ENCODE measurements at regions not wholly inside any gene's neighbourhood (a gene's known extent, or its start where the extent isn't known, plus 50 kb on each side); places are given as distances from the start of the nearest gene placed in this dataset.

DNA sequence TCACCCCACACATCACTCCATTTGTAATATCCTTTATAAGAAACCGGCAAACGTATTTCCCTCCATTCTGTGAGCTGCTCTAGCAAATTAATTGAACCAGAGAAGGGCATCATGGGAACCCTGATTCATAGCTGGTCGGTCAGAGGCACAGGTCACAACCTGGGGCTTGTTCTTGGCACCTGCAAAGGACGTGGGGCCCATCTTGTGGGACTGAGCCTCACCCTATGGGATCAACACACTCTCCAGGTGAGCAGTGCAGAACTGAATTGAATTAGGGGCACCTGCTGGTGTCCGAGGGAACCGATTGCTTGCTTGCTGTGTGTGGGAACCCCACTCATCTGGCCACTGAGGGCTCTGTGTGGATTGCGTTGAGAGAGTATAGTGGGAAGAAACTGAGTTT lies 145.3 kb downstream of the CTTN start:
- H3K9me3 ChIP-seq: no peaks in the 10 kb centered on the region
- H3K36me3 ChIP-seq: no peaks in the 10 kb centered on the region
- H3K27ac ChIP-seq: no peak overlapping the region
- peaks cover 0 to 8% of the 10 kb centered on the region in 2 donors for H3K4me1 ChIP-seq
- no peak for DNase-seq (ENCODE audit: low spot score)
- H3K4me3 ChIP-seq: no peak overlapping the region
- H3K27me3 ChIP-seq: no peaks in the 10 kb centered on the region
- no peak for TF ChIP-seq CTCF (IDR thresholded peaks at IDR 0.05)

DNA sequence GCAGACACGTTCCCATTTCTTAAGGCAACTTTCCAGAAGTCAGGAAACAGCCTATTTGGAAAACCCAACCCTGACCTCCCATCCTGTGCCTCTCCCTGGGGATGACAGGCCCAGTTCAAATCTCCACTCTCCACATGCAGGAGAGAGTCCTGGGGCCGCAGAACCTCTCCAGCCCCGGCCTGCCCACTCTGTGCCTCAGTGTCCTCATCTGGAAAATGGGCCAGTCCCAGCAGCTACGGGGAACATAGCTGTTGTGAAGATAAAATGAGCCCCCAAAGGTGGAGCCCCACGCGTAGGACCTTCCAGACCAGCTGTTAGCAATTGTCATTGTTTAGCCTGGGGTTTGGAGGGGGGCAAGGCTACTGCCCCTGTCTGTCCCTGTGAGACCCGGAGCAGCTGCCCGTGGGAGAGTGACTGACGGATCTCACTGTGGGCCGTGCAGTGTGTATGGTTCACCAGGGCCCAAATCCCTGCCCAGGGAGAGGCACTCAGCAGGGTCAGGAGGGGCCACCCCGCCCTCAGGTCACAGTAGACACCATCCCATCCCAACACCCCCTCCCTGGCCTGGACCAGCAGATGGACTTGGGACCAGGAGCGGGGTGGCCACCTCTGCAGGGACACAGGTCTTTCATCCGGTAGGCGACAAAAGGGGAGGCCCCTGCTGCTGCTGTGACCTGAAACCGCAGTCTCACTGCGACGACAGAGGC lies 145.9 kb downstream of the CTTN start:
- no peak for TF ChIP-seq CTCF (IDR thresholded peaks at IDR 0.05)
- no peaks in the 10 kb centered on the region for H3K27me3 ChIP-seq
- no peaks in the 10 kb centered on the region for H3K36me3 ChIP-seq
- no peak overlapping the region for H3K27ac ChIP-seq
- peaks cover 0 to 8% of the 10 kb centered on the region in 2 donors for H3K4me1 ChIP-seq
- H3K9me3 ChIP-seq: no peaks in the 10 kb centered on the region
- no peak for DNase-seq (ENCODE audit: low spot score)
- no peak overlapping the region for H3K4me3 ChIP-seq

- no peak overlapping the region for H3K27ac ChIP-seq
- TF ChIP-seq CTCF (IDR thresholded peaks at IDR 0.05): no peak
- no peaks in the 10 kb centered on the region for H3K27me3 ChIP-seq
- H3K4me1 ChIP-seq: peaks cover 0 to 8% of the 10 kb centered on the region in 2 donors
- no peaks in the 10 kb centered on the region for H3K9me3 ChIP-seq
- no peak overlapping the region for H3K4me3 ChIP-seq
- no peaks in the 10 kb centered on the region for H3K36me3 ChIP-seq
- no peak for DNase-seq (ENCODE audit: low spot score)
These were observed 146.7 kb downstream of the CTTN start for GRCh38 chr11:70544774-70545609.

DNA sequence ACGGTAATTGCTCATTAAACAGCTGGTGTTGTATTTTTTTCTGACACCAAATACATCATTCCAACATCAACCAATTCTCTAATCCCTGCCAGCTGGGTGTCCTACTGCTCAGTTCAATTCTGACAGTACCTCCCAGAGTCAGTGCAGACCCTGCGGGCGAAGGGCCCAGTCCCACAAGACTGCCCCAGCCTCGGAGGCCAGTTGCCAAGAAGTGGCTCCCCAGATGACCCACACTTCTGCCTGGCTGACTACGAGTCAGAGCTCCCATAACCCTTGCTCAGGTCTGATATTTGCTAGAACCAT lies 147.2 kb downstream of the CTTN start:
- no peaks in the 10 kb centered on the region for H3K9me3 ChIP-seq
- no peaks in the 10 kb centered on the region for H3K27me3 ChIP-seq
- no peak overlapping the region for H3K4me3 ChIP-seq
- peaks cover 0 to 8% of the 10 kb centered on the region in 2 donors for H3K4me1 ChIP-seq
- H3K36me3 ChIP-seq: no peaks in the 10 kb centered on the region
- no peak for DNase-seq (ENCODE audit: low spot score)
- H3K27ac ChIP-seq: no peak overlapping the region
- TF ChIP-seq CTCF (IDR thresholded peaks at IDR 0.05): no peak

GRCh38 chr11:70546191-70546940 lies 148.0 kb downstream of the CTTN start:
- no peak for DNase-seq (ENCODE audit: low spot score)
- no peak for TF ChIP-seq CTCF (IDR thresholded peaks at IDR 0.05)
- H3K36me3 ChIP-seq: no peaks in the 10 kb centered on the region
- H3K9me3 ChIP-seq: no peaks in the 10 kb centered on the region
- H3K27me3 ChIP-seq: no peaks in the 10 kb centered on the region
- H3K27ac ChIP-seq: no peak overlapping the region
- peaks cover 0 to 8% of the 10 kb centered on the region in 2 donors for H3K4me1 ChIP-seq
- no peak overlapping the region for H3K4me3 ChIP-seq

All from right atrium auricular region (tissue), 2 donors.